Panc1 (cell line): ENCODE measurements at regions not wholly inside any gene's neighbourhood (a gene's known extent, or its start where the extent isn't known, plus 50 kb on each side); places are given as distances from the start of the nearest gene placed in this dataset.

ENCODE experiments used
- ATAC-seq: fragments of 200-7000 bp; cut with Tn5 transposase; 2 replicates; pipeline ENCODE4 v1.9.1; 2020; ENCODE audit warnings: mild to moderate bottlenecking, moderate library complexity
- BruUV-seq: library from RNA; stranded (reverse); fragments of 400-500 nt; replicated peaks from 2 replicates; lab custom pipeline; 2021; lab: Mats Ljungman, UMichigan
- CTCF ChIA-PET: fragments of 300-600 bp; sonication (Branson Sonifier 250); formaldehyde crosslinking; loops from one replicate; lab custom pipeline; 2022; ENCODE audit warnings: antibody characterized with exemption; lab: Charles Lee
- POLR2A ChIA-PET: fragments of 300-600 bp; sonication (Branson Sonifier 250); formaldehyde crosslinking; loops from one replicate; lab custom pipeline; 2022; ENCODE audit warnings: antibody characterized with exemption; lab: Charles Lee
- DNase-seq: peaks from one replicate; pipeline ENCODE4 v3.0.0-alpha.2; 2010; ENCODE audit warnings: low read depth, low spot score
- H3K27ac ChIP-seq: 2 replicates; pipeline ENCODE4 v1.5.1; 2011; ENCODE audit warnings: mild to moderate bottlenecking, low read length, inconsistent platforms
- H3K27me3 ChIP-seq: fragments of 200-500 bp; sonication (Bioruptor generic); 2 replicates; pipeline ENCODE4 v1.6.0; 2014; ENCODE audit warnings: low read length, inconsistent platforms; ENCODE audit not compliant: control insufficient read depth, insufficient read depth
- H3K36me3 ChIP-seq: fragments of 200-500 bp; sonication (Bioruptor generic); 2 replicates; pipeline ENCODE4 v1.5.1; 2014; ENCODE audit warnings: inconsistent platforms, mild to moderate bottlenecking, low read length, moderate library complexity; ENCODE audit not compliant: control insufficient read depth, insufficient read depth
- H3K4me1 ChIP-seq: 2 replicates; pipeline ENCODE4 v1.5.1; 2011; ENCODE audit warnings: inconsistent platforms, mild to moderate bottlenecking, low read length, moderate library complexity; ENCODE audit not compliant: control insufficient read depth, insufficient read depth
- H3K4me3 ChIP-seq, 2 experiments: 2 replicates each; pipeline ENCODE4 v1.5.1; 2011 to 2012; ENCODE audit warnings: low read depth in 2 of 2, low read length in 2 of 2, mild to moderate bottlenecking in 2 of 2, inconsistent platforms in 1 of 2, moderate library complexity in 1 of 2
- H3K9me3 ChIP-seq: fragments of 200-500 bp; sonication (Bioruptor generic); 2 replicates; pipeline ENCODE4 v1.5.1; 2014; ENCODE audit warnings: low read depth, mild to moderate bottlenecking, inconsistent platforms, low read length, moderate library complexity; ENCODE audit not compliant: control insufficient read depth, insufficient read depth
- CTCF ChIP-seq: fragments of 450-650 bp; IDR thresholded peaks from 2 replicates; pipeline ENCODE4 v1.5.1; 2017; ENCODE audit warnings: mild to moderate bottlenecking
- POLR2AphosphoS5 ChIP-seq: IDR thresholded peaks from 2 replicates; pipeline ENCODE4 v1.6.1; 2012; ENCODE audit warnings: mild to moderate bottlenecking, low read depth, low read length, moderate library complexity
- REST ChIP-seq, 2 experiments: IDR thresholded peaks; 2 replicates each; pipeline ENCODE4 v1.6.1; 2011 to 2012; ENCODE audit warnings: low read depth in 2 of 2, control low read depth in 1 of 2, low read length in 1 of 2, mild to moderate bottlenecking in 1 of 2, moderate library complexity in 1 of 2; ENCODE audit not compliant: insufficient read depth in 1 of 2
- SIN3A ChIP-seq: IDR thresholded peaks from 2 replicates; pipeline ENCODE4 v1.6.1; 2012; ENCODE audit warnings: low read depth, mild to moderate bottlenecking, low read length, moderate library complexity, borderline replicate concordance; ENCODE audit not compliant: insufficient read depth
- TCF7L2 ChIP-seq: IDR thresholded peaks from 2 replicates; pipeline ENCODE4 v1.6.1; 2011; ENCODE audit warnings: mild to moderate bottlenecking, low read depth, low read length, inconsistent platforms
- in situ Hi-C: cut with HindIII; loops from 2 replicates; pipeline ENCODE4 v1.10.0; 2016; ENCODE audit warnings: low sequenced_read_pairs, low pct_unique_long_range_greater_than_20kb
- intact Hi-C: fragments of 100-400 bp; cut with micrococcal nuclease; formaldehyde crosslinking; loops from one replicate; pipeline ENCODE4 v1.10.0; 2022; ENCODE audit not compliant: unreplicated experiment

- DNase-seq (no peak), ATAC-seq (no peak)
- POLR2A ChIA-PET: no interaction called here
- H3K27me3 ChIP-seq: no peaks in the 10 kb centered on the region
- CTCF ChIA-PET: no interaction called here
- intact Hi-C loops: no loop called here
- H3K4me3 ChIP-seq: no peak overlapping the region
- no peak for TF ChIP-seq TCF7L2
- H3K27ac ChIP-seq: no peak overlapping the region
- no TSS peak for BruUV-seq
- H3K36me3 ChIP-seq: no peaks in the 10 kb centered on the region
- H3K9me3 ChIP-seq: no peaks in the 10 kb centered on the region
- in situ Hi-C loops: no loop called here
- H3K4me1 ChIP-seq: no peaks in the 10 kb centered on the region
Observed at GRCh38 chr4:180589575-180589974, 1653.6 kb upstream of the TENM3 start.

GRCh38 chr4:180596888-180597483 lies 1646.2 kb upstream of the TENM3 start:
- in situ Hi-C loops: no loop called here
- no peaks in the 10 kb centered on the region for H3K36me3 ChIP-seq
- ATAC-seq: no peak
- no TSS peak for BruUV-seq
- no peaks in the 10 kb centered on the region for H3K27me3 ChIP-seq
- no peak for TF ChIP-seq POLR2AphosphoS5
- TF ChIP-seq CTCF: no peak
- TF ChIP-seq SIN3A: no peak
- TF ChIP-seq TCF7L2: no peak
- TF ChIP-seq REST (IDR thresholded peaks at IDR 0.05; ENCODE audit: insufficient read depth in 1 of 2, low read depth in 2 of 2, low read length in 1 of 2): no peak
- DNase-seq: no peak
- no peaks in the 10 kb centered on the region for H3K9me3 ChIP-seq
- H3K4me3 ChIP-seq: no peak overlapping the region
- ChIA-PET CTCF (no interaction called here), POLR2A (interaction anchor here (0.5 kb wide), 1 partner anchor 385 kb away, joined by 6 read pairs; no protein-coding TSS in a partner anchor)
- intact Hi-C loops: no loop called here
- H3K4me1 ChIP-seq: no peaks in the 10 kb centered on the region
- no peak overlapping the region for H3K27ac ChIP-seq

GRCh38 chr4:180598281-180598680 lies 1644.9 kb upstream of the TENM3 start:
- H3K9me3 ChIP-seq: no peaks in the 10 kb centered on the region
- H3K36me3 ChIP-seq: no peaks in the 10 kb centered on the region
- H3K27me3 ChIP-seq: no peaks in the 10 kb centered on the region
- ATAC-seq: no peak
- intact Hi-C loops (no loop called here), in situ Hi-C loops (no loop called here)
- no peak for DNase-seq
- no TSS peak for BruUV-seq
- no peak for TF ChIP-seq REST (IDR thresholded peaks at IDR 0.05; ENCODE audit: insufficient read depth in 1 of 2, low read depth in 2 of 2, low read length in 1 of 2)
- TF ChIP-seq POLR2AphosphoS5: no peak
- no peak for TF ChIP-seq TCF7L2
- TF ChIP-seq CTCF: no peak
- TF ChIP-seq SIN3A: no peak
- no peak overlapping the region for H3K27ac ChIP-seq
- ChIA-PET CTCF (no interaction called here), POLR2A (no interaction called here)
- H3K4me3 ChIP-seq: no peak overlapping the region
- no peaks in the 10 kb centered on the region for H3K4me1 ChIP-seq
